HG03469 (cell line): ENCODE measurements at regions not wholly inside any gene's neighbourhood (a gene's known extent, or its start where the extent isn't known, plus 50 kb on each side); places are given as distances from the start of the nearest gene placed in this dataset.

Experiments used
- ATAC-seq: cut with Tn5 transposase; IDR thresholded peaks from one replicate; pipeline ENCODE4 v1.9.1; 2021; ENCODE audit warnings: mild to moderate bottlenecking, moderate library complexity, moderate number of reproducible peaks; ENCODE audit not compliant: unreplicated experiment

DNA sequence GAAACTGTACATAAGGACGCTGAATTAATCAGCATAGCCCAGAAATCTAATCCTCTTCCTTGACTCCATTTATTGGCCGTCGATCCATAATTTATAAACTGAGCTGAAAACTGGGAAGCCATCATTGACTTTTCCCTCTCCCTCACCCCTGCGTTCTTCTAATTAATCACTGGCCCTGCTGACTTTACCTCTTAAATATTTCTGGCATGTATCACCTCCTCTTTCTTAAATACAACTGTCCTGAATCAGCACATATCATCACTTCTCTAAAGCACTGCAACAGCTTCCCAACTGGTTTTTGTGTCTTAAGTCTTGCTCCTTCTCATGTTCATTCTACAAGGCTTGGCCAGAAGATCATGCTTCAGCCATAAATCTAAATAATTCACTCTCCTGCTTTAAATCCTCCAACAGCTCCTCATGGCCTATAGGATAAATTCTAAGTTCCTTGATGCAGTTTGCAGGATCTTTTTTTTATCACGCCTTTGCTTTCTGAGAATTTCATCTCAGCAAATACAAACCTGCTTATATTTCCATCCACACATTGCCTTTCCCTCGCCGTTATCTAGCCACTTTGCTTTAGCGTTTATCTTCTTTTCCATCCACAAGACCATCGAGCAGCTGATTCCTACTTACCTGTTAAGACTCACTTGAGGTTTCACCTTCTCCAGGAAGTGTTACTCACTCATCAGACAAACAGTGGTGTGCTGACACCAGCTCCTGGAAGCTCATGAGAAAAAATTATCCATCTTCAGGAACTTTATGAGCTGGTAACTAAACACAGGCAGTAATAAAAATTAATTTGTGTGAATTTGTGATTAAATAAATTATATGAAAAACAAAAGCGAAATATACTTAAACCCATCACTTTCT is 295.6 kb upstream of the FLRT2 start:
- ATAC-seq = no peak

DNA sequence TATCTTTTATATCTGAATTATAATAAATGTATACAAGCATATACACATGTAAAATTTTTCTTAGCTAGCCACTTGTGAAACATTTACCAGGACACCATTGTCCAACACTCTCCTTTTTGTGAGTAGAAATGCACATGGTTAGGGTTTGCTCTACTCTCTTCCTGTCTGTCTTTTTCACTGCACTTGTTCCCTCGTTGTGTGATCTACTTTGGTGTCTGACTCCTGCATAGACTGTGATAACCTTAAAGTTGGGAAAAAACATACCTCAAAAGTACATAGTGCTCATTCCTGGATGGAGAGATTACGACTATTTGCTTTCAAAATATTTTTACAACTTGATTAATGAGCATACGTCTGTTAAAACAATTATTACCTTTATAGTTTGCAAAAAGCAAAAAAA is 294.1 kb upstream of the FLRT2 start:
- no peak for ATAC-seq

DNA sequence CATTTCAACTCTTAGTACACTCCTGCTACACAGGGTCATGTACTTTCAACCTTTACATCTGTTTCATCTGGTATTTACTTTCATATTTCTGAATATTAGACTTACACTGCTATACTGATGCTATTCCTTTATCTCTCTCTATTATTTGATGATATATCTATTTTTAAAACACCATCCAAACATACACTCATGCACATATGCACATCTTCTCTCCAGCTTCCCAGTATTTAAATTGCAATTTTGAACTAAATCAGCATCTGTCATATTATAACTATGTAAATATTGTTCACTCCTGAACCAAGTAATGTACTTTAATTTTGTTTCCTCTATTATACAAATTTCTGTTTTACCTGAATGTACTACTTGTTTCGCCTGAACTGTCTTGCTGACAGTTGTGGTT is 293.6 kb upstream of the FLRT2 start:
- ATAC-seq = no peak

DNA sequence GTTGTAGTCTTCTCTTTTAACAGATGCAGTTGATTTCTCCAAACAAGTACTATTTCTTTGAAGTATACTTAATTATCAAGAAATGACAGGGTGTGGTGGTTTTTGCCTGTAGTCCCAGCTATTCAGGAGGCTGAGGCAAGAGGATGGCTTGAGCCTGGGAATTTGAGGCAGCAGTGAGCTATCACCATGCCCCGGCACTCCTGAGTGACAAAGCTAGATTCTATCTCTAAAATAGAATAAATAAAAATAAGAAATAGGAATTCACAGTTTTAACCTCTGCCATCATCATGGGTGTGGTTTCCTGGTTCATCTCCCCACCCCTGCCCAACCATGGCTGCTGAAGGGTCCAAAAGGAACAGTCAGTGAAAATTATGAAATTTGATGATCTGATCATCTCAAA is 290.2 kb upstream of the FLRT2 start:
- ATAC-seq = no peak

- ATAC-seq = no peak
These were observed 288.7 kb upstream of the FLRT2 start for GRCh38 chr14:85241022-85241855.

DNA sequence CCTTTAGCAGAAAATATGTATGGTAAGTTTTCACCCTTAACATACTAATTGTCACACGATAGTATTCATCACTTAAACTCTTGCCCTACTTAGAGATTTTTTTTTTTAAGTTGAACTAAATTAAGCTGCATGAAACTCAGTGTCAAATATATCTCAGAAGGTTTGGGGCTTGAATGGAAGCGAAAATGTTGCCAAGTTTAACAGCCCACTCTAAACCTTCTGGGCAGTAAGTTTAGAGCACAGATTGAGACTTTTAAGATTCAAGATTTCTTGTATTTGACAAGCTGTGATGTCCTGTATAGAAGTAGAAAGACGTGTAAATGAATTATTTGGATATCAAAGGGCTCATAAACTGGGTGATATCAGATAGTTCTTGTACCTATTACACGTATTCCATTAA is 287.3 kb upstream of the FLRT2 start:
- no peak for ATAC-seq

DNA sequence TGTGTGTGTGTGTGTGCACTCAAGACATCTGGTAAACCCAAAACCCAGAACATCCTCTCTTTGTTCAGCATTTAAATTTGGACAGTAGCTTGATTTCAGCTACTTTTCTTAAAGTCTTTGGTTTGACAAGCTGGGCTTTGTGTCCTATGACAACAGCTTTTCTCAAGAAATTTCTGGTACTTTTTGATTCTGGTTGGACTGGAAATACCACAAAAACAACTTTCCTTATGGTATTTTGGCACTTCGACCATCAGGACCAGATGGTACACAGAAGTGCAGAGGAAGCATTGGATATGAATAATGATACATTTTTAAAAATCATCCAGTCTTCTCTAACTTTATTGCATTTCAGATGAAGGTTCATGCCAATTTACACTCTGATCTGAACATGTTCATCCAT is 286.6 kb upstream of the FLRT2 start:
- ATAC-seq = no peak

GRCh38 chr14:85247071-85247470 is 282.9 kb upstream of the FLRT2 start:
- ATAC-seq = no peak

GRCh38 chr14:85248881-85249635 is 280.9 kb upstream of the FLRT2 start:
- no peak for ATAC-seq

- no peak for ATAC-seq
These were observed 279.3 kb upstream of the FLRT2 start for GRCh38 chr14:85250414-85251189.

- no peak for ATAC-seq
These were observed 277.9 kb upstream of the FLRT2 start for GRCh38 chr14:85252011-85252410.

DNA sequence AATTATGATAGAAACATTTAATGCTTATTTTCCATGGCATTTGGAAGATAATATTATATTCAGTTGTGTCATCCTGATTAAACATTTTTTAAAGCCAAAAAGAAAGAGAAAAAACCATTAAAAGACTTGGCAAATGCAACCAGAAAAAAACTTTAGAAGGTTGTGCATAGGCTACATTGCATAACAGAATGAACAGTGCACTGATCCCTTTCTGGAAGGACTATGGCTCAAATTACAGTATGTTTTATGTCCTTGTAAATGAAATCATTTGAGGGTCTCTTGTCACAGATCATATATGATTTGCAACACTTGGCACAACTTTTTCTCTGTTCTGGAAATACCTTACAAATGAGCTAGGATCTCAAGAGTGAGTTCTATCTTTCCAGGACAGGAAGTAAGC is 275.2 kb upstream of the FLRT2 start:
- no peak for ATAC-seq

- ATAC-seq = no peak
These were observed 272.7 kb upstream of the FLRT2 start for GRCh38 chr14:85257287-85257686.

GRCh38 chr14:85263916-85264675 is 265.8 kb upstream of the FLRT2 start:
- no peak for ATAC-seq

DNA sequence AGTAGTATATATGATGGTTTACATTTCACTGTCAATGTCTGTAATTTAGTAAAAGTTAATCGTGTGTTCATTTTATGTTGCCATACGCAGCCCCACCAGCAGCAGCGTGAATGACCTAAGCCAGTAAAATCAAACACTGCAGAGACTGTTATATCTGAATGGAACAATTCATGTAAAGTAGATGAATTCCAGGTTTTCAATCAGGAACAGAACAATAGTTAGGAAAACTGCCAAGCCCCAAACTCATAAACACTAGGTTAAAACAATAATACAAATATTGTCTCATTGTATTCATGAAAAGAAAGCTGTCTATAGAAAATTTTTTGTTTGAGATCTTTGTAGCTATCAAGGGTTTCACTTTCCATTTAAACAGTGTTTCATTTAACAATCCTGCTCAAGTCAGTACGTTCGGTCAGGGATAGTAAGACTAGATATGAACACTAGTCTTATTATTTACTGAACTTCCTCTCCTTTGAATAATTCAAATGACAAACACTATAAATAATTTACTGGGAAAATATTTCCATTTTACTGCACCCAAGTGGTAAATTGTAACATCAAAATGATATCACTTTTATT is 256.8 kb upstream of the FLRT2 start:
- no peak for ATAC-seq

DNA sequence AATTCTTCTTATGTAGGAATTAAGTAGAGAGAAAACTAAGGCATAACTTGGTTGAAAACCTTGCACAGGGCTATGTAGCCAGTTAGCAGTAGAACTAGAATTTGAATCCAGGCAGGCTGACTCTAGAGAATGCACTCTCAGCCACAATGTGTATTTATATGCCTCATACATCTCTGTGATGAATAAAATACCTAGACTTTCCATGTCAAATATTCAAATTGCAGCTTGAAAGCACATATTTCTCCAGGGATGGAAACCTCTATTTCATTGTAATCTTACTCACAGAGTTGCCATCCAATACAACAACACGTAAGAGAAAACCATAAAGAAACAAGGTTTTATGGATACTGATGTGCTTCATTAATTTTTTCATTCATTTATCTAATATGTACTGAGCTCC is 256.0 kb upstream of the FLRT2 start:
- ATAC-seq = no peak

DNA sequence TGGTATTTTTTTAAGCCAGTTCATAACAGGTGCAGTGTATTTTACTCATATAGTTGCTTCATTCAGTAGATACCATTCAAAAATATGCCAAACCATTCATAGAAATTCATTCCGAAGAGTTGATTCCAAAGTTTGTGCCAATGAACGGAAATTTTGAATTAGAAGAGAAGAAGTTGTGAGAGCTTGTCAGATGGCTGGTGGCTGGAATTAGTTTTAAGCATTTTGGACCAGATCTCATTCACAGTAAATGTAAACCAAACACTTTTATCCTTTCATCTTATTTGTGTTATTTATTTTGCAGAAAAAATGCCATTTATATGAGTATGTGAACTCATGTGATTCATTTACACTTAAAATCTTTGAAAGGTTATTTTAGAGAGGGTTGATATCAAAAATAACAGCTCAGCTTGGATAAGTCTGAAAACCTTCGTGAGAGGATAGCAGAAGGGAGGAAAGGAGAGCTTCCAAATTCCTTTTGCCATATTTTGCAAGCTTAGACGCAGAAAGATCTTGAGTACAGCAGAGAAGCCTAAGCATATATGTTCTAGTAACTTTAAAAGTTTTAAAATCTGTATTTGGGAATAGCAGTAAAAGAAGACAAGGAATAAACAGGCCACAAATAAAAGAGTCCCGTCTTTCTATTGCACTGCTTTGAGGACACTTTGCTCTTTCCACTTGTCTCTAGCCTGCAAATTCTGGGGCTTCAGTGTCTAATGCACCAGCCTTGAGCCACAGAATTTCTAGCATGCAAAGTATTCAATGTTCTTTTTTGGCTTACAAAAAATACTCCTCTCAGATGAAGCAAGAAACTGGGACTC is 253.6 kb upstream of the FLRT2 start:
- ATAC-seq = no peak

DNA sequence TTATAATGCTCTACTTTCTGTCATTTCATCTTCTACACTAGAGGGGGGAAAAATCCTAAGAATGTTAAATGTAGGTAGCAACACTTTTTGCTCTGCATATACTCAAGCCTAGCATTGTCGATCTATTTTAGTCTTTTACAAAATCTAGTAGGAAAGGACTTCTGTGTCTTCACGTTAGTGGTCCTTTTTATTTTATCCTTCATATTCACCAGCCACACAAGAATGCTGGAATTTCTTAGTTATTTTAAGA is 253.0 kb upstream of the FLRT2 start:
- no peak for ATAC-seq

- no peak for ATAC-seq
These were observed 250.5 kb upstream of the FLRT2 start for GRCh38 chr14:85279407-85279806.
